HEK293 (cell line): ENCODE measurements at regions not wholly inside any gene's neighbourhood (a gene's known extent, or its start where the extent isn't known, plus 50 kb on each side); places are given as distances from the start of the nearest gene placed in this dataset.

ENCODE experiments used
- CTCF ChIA-PET: fragments of 350-600 bp; formaldehyde crosslinking; extraction: SDS; loops from one replicate; lab custom pipeline; 2021; ENCODE audit warnings: antibody characterized with exemption; lab: Yijun Ruan, JAX
- POLR2A ChIA-PET: fragments of 300-600 bp; formaldehyde crosslinking; extraction: SDS; loops from one replicate; lab custom pipeline; 2020; ENCODE audit warnings: antibody characterized with exemption, inconsistent platforms; lab: Yijun Ruan, JAX
- H3K27ac ChIP-seq: fragments of 200-500 bp; sonication (Bioruptor generic); 2 replicates; pipeline ENCODE4 v1.5.1; 2014; ENCODE audit warnings: low read depth, low read length, control low read depth, inconsistent platforms; ENCODE audit errors: extremely low read depth
- H3K36me3 ChIP-seq, 2 experiments: fragments of 200-500 bp in 1 of 2; sonication (Bioruptor generic) in 1 of 2; 1 replicate in 1 of 2; 2 replicates in 1 of 2; pipeline ENCODE4 v1.5.1; 2014 to 2017; ENCODE audit warnings: inconsistent platforms in 2 of 2, low read length in 2 of 2; ENCODE audit not compliant: control insufficient read depth in 2 of 2, insufficient read depth in 1 of 2
- H3K4me1 ChIP-seq: fragments of 200-500 bp; sonication (Bioruptor generic); 2 replicates; pipeline ENCODE4 v1.5.1; 2014; ENCODE audit warnings: mild to moderate bottlenecking, low read length, inconsistent platforms; ENCODE audit not compliant: control insufficient read depth, insufficient read depth
- H3K4me3 ChIP-seq: 2 replicates; pipeline ENCODE4 v1.5.1; 2011; ENCODE audit warnings: low read depth, mild to moderate bottlenecking, control low read depth, low read length, moderate library complexity
- H3K9me3 ChIP-seq: fragments of 200-500 bp; sonication (Bioruptor generic); 2 replicates; pipeline ENCODE4 v1.5.1; 2014; ENCODE audit warnings: low read depth, low read length, inconsistent platforms; ENCODE audit not compliant: control insufficient read depth, insufficient read depth
- SP7 ChIP-seq: fragments of 450-650 bp; formaldehyde crosslinking; IDR thresholded peaks from 2 replicates; pipeline ENCODE4 v1.5.1; 2016; ENCODE audit warnings: missing biosample characterization, missing genetic modification characterization
- ZNF2 ChIP-seq: fragments of 450-650 bp; formaldehyde crosslinking; IDR thresholded peaks from 2 replicates; pipeline ENCODE4 v1.5.1; 2016; ENCODE audit warnings: missing biosample characterization, missing genetic modification characterization
- ZNF24 ChIP-seq: fragments of 450-650 bp; formaldehyde crosslinking; IDR thresholded peaks from 2 replicates; pipeline ENCODE4 v1.5.1; 2016; ENCODE audit warnings: missing biosample characterization, missing genetic modification characterization
- ZNF335 ChIP-seq: fragments of 450-650 bp; formaldehyde crosslinking; conservative IDR thresholded peaks from 2 replicates; pipeline ENCODE4 v1.5.1; 2016; ENCODE audit warnings: missing biosample characterization, missing genetic modification characterization
- ZNF341 ChIP-seq: fragments of 450-650 bp; formaldehyde crosslinking; IDR thresholded peaks from 2 replicates; pipeline ENCODE4; 2016; ENCODE audit warnings: low read depth, missing biosample characterization, missing genetic modification characterization
- ZNF350 ChIP-seq: fragments of 450-650 bp; formaldehyde crosslinking; IDR thresholded peaks from 2 replicates; pipeline ENCODE4 v1.5.0; 2017; ENCODE audit warnings: missing biosample characterization, mild to moderate bottlenecking, missing genetic modification characterization
- ZNF423 ChIP-seq: fragments of 450-650 bp; formaldehyde crosslinking; IDR thresholded peaks from 2 replicates; pipeline ENCODE4 v1.5.1; 2016; ENCODE audit warnings: missing biosample characterization, missing genetic modification characterization
- ZNF600 ChIP-seq: fragments of 450-650 bp; formaldehyde crosslinking; IDR thresholded peaks from 2 replicates; pipeline ENCODE4 v1.5.1; 2016; ENCODE audit warnings: missing biosample characterization, missing genetic modification characterization
- ZNF621 ChIP-seq: fragments of 450-650 bp; formaldehyde crosslinking; IDR thresholded peaks from 2 replicates; pipeline ENCODE4 v1.5.1; 2017; ENCODE audit warnings: missing biosample characterization, missing genetic modification characterization
- ZNF660 ChIP-seq: fragments of 450-650 bp; IDR thresholded peaks from 2 replicates; pipeline ENCODE4 v1.5.1; 2018; ENCODE audit warnings: missing biosample characterization, mild to moderate bottlenecking, missing genetic modification characterization
- ZNF701 ChIP-seq: fragments of 450-650 bp; formaldehyde crosslinking; IDR thresholded peaks from 2 replicates; pipeline ENCODE4 v1.5.1; 2016; ENCODE audit warnings: missing biosample characterization, missing genetic modification characterization
- ZNF747 ChIP-seq: fragments of 450-650 bp; formaldehyde crosslinking; IDR thresholded peaks from 2 replicates; pipeline ENCODE4 v1.5.1; 2016; ENCODE audit warnings: missing biosample characterization, missing genetic modification characterization
- ZNF843 ChIP-seq: fragments of 450-650 bp; formaldehyde crosslinking; IDR thresholded peaks from 2 replicates; pipeline ENCODE4 v1.5.1; 2016; ENCODE audit warnings: missing biosample characterization, missing genetic modification characterization
- TF ChIP-seq, protein P1 (sequence below): fragments of 450-650 bp; formaldehyde crosslinking; IDR thresholded peaks from 2 replicates; pipeline ENCODE4 v1.5.1; 2016; ENCODE audit warnings: missing biosample characterization, missing genetic modification characterization
- TF ChIP-seq, protein P2 (sequence below): fragments of 450-650 bp; formaldehyde crosslinking; IDR thresholded peaks from 2 replicates; pipeline ENCODE4 v1.5.0; 2017; ENCODE audit warnings: missing biosample characterization, missing genetic modification characterization, borderline replicate concordance
- TF ChIP-seq, protein P3 (sequence below): fragments of 450-650 bp; formaldehyde crosslinking; IDR thresholded peaks from 2 replicates; pipeline ENCODE4 v1.5.1; 2016; ENCODE audit warnings: missing biosample characterization, missing genetic modification characterization
- TF ChIP-seq, protein P4 (sequence below): fragments of 450-650 bp; formaldehyde crosslinking; optimal IDR thresholded peaks from 2 replicates; pipeline ENCODE3; 2016; ENCODE audit warnings: missing biosample characterization, mild to moderate bottlenecking, missing genetic modification characterization

DNA sequence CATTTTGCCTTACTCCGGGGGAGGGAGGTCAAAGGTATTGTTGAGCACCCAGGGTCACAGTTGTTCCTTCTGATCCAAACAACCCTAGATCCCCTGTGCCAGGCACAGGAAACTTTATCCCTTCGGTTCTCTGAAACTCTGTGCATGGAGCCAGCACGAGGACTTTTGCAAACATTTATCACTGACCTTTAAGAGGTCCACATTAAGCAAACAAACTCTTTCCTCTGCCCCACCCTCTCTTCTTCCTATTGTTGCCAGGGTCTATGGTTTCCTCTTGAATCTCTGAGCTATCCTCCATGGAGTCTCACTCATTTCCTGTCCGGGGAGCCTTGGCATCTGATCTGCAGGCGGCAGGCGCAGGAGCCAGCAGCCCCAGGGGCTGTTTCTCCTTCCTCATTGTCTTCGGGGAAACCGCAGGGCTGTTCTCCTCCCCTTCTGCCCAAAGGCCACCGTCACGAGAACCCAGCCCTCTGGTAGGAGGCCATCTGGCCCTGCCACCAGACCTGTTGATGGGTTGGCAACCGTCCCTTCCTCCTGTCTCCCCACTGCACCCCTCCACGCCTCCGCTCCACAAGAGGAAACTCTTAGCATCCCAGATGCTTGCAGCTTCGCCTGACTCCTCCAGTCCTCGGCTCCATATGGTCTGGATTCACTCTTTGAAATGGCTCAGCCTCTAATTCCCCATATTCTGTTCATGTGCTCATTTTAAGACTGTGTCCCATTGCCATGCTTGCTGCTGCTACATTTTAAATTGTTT lies 327.3 kb upstream of the NRP1 start:
- Histone ChIP-seq H3K4me3 (no peak overlapping the region), H3K4me1 (peaks cover 12% of the 10 kb centered on the region), H3K36me3 (no peaks in the 10 kb centered on the region), H3K27ac (no peak overlapping the region; the same call in 1 of the 2 replicates), H3K9me3 (no peaks in the 10 kb centered on the region)
- TF ChIP-seq ZNF701 (peak; percentile 82; the same call in 1 of the 2 replicates), SP7 (tag by site-specific recombination) (no peak)
- CTCF ChIA-PET = no interaction called here
- POLR2A ChIA-PET = no interaction called here

DNA sequence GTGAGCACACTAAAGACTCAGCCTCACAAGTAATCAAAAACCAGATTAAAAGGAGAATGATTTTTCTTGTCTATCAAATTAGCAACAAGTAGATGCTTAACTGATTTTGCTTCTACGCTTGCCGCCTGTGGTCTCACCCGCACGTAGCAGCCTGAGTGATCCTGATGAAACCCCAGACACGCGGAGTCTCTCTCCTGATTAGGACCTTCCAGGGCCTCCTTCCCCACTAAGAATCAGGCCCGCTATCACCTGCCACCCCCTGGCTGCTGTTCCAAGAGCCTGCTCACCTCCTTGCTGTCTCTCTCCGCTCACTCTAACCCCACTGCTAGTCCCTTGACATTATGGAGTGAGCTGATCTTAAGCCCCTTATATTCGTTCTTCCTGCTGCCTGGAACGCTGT lies 325.9 kb upstream of the NRP1 start:
- Histone ChIP-seq H3K4me1 (peaks cover 12% of the 10 kb centered on the region), H3K36me3 (no peaks in the 10 kb centered on the region), H3K9me3 (no peaks in the 10 kb centered on the region), H3K4me3 (no peak overlapping the region), H3K27ac (no peak overlapping the region)
- TF ChIP-seq ZNF660 (no peak), ZNF341 (peak; percentile 40)
- TF ChIP-seq, protein P1, sequence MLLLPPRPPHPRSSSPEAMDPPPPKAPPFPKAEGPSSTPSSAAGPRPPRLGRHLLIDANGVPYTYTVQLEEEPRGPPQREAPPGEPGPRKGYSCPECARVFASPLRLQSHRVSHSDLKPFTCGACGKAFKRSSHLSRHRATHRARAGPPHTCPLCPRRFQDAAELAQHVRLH = no peak
- CTCF ChIA-PET = interaction anchor here (0.7 kb wide), 2 partner anchors 48 to 385 kb away, joined by 4 to 6 read pairs; no protein-coding TSS in a partner anchor
- POLR2A ChIA-PET = no interaction called here

DNA sequence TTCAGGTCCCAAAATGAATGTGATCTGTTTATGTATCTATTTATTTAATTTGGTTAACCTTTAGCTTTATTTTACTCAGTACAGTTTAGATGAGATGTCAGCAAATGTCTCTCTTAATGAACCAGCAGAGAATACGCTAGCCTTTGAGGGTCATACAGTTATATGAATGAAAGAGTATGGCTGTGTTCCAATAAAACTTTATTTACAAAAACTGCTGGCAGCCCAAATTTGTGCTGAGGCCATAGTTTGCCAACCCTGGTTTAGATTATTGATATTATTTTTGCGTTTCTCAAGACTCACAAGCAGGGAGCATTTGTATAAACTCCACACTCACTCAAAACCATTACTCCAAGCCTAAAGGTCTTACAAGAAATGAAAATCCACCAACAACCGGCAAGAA lies 323.4 kb upstream of the NRP1 start:
- no peaks in the 10 kb centered on the region for H3K36me3 ChIP-seq
- TF ChIP-seq ZNF747 (tag by site-specific recombination) (no peak), ZNF701 (no peak), ZNF621 (tag by site-specific recombination) (no peak), ZNF423 (tag by site-specific recombination) (no peak), ZNF600 (tag by site-specific recombination) (no peak), ZNF24 (no peak), ZNF350 (no peak), ZNF2 (tag by site-specific recombination) (no peak), ZNF335 (tag by site-specific recombination) (no peak), ZNF843 (tag by site-specific recombination) (no peak)
- TF ChIP-seq, protein P2, sequence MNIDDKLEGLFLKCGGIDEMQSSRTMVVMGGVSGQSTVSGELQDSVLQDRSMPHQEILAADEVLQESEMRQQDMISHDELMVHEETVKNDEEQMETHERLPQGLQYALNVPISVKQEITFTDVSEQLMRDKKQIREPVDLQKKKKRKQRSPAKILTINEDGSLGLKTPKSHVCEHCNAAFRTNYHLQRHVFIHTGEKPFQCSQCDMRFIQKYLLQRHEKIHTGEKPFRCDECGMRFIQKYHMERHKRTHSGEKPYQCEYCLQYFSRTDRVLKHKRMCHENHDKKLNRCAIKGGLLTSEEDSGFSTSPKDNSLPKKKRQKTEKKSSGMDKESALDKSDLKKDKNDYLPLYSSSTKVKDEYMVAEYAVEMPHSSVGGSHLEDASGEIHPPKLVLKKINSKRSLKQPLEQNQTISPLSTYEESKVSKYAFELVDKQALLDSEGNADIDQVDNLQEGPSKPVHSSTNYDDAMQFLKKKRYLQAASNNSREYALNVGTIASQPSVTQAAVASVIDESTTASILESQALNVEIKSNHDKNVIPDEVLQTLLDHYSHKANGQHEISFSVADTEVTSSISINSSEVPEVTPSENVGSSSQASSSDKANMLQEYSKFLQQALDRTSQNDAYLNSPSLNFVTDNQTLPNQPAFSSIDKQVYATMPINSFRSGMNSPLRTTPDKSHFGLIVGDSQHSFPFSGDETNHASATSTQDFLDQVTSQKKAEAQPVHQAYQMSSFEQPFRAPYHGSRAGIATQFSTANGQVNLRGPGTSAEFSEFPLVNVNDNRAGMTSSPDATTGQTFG (tag by site-specific recombination) = no peak
- TF ChIP-seq, protein P3, sequence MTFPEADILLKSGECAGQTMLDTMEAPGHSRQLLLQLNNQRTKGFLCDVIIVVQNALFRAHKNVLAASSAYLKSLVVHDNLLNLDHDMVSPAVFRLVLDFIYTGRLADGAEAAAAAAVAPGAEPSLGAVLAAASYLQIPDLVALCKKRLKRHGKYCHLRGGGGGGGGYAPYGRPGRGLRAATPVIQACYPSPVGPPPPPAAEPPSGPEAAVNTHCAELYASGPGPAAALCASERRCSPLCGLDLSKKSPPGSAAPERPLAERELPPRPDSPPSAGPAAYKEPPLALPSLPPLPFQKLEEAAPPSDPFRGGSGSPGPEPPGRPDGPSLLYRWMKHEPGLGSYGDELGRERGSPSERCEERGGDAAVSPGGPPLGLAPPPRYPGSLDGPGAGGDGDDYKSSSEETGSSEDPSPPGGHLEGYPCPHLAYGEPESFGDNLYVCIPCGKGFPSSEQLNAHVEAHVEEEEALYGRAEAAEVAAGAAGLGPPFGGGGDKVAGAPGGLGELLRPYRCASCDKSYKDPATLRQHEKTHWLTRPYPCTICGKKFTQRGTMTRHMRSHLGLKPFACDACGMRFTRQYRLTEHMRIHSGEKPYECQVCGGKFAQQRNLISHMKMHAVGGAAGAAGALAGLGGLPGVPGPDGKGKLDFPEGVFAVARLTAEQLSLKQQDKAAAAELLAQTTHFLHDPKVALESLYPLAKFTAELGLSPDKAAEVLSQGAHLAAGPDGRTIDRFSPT = no peak
- TF ChIP-seq, protein P4, sequence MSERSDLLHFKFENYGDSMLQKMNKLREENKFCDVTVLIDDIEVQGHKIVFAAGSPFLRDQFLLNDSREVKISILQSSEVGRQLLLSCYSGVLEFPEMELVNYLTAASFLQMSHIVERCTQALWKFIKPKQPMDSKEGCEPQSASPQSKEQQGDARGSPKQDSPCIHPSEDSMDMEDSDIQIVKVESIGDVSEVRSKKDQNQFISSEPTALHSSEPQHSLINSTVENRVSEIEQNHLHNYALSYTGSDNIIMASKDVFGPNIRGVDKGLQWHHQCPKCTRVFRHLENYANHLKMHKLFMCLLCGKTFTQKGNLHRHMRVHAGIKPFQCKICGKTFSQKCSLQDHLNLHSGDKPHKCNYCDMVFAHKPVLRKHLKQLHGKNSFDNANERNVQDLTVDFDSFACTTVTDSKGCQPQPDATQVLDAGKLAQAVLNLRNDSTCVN (tag by site-specific recombination) = no peak
- TF ChIP-seq, all 188 proteins: peak for 0
- Histone ChIP-seq H3K4me1 (peaks cover 12% of the 10 kb centered on the region), H3K4me3 (no peak overlapping the region), H3K9me3 (no peaks in the 10 kb centered on the region), H3K27ac (no peak overlapping the region)
- ChIA-PET POLR2A (no interaction called here), CTCF (interaction anchor here (0.6 kb wide), 1 partner anchor 569 kb away, joined by 5 read pairs; no protein-coding TSS in a partner anchor)
